Coronary artery (tissue), 2 donors: ENCODE measurements at regions not wholly inside any gene's neighbourhood (a gene's known extent, or its start where the extent isn't known, plus 50 kb on each side); places are given as distances from the start of the nearest gene placed in this dataset.

Source experiments
- DNase-seq: peaks from one replicate; pipeline ENCODE4 v3.0.0-alpha.2; 2017; ENCODE audit warnings: low spot score
- H3K27ac ChIP-seq, 2 donors: fragments of 200-600 bp; sonication (generic); one replicate each; pipeline ENCODE4 v1.5.1; 2016 to 2019
- H3K4me3 ChIP-seq: fragments of 200-600 bp; sonication (generic); 2 replicates; pipeline ENCODE4 v1.5.1; 2016; ENCODE audit warnings: mild to moderate bottlenecking, moderate library complexity
- CTCF ChIP-seq: fragments of 200-600 bp; sonication (generic); IDR thresholded peaks from one replicate; pipeline ENCODE4 v1.5.1; 2019; ENCODE audit warnings: antibody characterized with exemption

DNA sequence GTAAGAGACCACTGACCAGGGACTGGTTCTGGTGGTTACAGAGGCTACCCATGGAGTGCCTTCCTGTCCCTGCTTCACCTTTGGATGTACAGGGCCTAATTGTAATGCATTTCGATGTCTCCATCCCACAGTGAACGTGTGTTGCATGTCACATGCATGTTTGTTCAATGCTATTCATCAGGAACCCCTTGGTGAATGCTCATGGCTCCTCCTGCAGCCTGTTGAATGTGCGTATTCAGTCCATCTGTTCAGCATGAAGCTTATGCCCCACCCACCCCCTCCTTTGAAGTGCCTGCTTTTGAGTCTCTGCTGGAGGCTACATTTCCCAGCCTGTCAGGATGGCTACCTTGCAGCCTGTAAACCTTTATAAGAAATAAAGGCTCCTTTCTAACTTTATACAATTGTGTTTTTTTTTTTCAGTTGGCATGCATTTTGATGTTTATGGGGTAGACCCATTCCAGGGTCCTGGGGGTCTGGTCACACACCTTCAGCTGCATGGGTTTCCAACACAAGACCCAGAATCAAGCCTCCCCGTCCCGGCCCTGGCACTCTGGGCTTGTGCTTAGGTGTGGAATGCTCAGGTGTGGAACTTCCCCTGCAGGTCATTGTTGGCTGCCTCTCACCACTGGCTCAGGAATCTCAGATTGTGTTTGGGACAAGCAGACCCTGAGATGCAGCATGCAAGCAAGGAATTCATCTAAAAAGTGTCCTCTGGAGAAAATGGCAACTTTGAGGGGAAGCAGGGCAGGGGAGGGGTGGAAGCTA is 238.8 kb upstream of the HDAC4 start:
- no peak for DNase-seq
- TF ChIP-seq CTCF = no peak
- Histone ChIP-seq H3K27ac (no peak overlapping the region), H3K4me3 (no peak overlapping the region)

DNA sequence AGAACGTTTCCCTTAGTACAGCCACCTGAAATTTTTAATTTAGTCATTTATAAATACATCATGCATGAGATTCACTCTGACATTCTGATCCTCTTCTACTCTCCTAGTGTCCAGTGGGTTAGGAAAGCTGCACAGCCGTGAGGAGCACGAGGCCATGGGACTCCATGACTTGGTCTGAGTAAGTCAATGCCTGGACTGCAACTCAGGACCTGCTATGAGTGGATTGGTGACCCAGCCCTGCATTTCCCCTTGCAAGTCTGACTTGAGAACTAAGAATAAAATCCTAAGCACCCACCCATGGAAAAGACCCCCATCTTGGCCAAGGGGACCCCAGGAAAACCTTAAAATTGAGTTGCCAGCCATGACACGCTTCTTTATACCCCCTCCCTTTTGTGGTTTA is 237.6 kb upstream of the HDAC4 start:
- Histone ChIP-seq H3K27ac (no peak overlapping the region), H3K4me3 (no peak overlapping the region)
- no peak for TF ChIP-seq CTCF
- DNase-seq = no peak

DNA sequence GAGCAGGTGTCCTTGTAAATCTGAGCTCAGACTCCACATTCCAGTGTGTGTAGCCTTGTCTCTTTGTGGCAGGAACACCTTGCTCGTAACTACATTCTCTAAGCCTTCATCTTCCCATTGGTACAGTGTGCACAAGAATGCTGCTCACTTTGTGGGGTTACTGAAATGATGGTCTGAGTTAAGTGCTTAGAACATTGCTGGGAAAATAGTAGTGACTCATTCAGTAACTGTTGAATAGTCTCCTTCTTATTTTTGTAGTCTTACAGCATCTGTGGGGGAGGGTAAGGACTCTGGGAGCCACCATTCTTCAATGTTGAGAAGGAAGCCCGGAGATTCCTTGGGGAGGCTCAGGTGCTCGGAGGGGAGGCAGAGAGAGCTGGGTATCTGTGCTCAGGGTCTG is 236.0 kb upstream of the HDAC4 start:
- TF ChIP-seq CTCF = no peak
- no peak overlapping the region for H3K27ac ChIP-seq
- no peak for DNase-seq
- no peak overlapping the region for H3K4me3 ChIP-seq

DNA sequence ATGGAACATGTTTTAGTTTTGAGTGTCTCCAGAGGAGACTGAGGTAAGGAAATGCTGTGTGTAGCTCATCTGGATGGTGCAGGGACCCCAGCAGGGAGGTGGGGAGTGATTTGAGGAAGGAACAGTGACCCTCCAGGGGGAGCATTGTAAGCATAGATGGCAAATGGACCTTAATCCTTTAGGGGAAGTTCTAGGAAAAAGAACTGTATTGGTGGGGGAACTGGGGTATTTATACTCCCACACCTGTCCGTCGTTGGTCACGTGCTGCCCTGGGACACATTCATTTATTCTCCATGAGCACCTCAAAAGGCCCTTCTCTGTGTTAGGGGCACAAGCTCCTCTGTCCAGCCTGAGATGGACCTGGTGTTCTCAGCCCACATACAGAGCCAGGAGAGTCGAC is 233.9 kb upstream of the HDAC4 start:
- no peak for TF ChIP-seq CTCF
- Histone ChIP-seq H3K27ac (no peak overlapping the region), H3K4me3 (no peak overlapping the region)
- DNase-seq = no peak

- no peak for DNase-seq
- TF ChIP-seq CTCF = no peak
- H3K27ac ChIP-seq = no peak overlapping the region
Observed at GRCh38 chr2:239630618-239631286, 229.9 kb upstream of the HDAC4 start.

DNA sequence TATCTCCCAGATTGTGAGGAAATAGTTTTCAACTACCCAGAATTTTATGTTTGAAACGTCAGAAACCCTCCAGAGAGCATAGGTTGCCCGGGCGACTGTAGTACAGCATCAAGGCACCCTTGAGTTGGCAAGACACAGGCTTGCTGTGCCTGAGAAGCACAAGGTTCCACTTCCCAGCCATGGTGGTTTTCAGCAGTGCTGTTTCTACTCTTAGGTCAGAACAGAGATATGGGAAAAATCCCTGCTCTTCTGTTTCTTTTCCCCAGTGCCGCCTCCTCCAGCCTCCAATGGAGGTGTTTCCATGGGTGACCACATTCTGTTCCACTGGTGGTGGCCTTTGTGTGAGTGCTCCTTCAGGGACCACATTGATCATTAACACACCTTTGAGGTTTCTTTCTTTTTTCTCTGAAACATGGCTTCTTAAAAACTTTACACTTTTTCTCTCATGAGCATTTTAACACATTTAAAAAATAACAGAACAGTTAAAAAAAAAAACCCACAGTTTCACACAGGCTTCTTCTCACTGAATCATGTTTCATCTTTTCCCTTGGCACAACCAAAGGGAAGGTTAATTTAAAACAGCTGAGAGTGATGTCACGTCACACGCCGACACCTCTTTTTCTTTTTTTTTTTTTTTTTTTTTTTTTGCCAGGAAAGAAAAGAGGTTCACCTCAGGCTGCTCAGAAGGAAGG is 229.3 kb upstream of the HDAC4 start:
- H3K4me3 ChIP-seq = no peak overlapping the region
- DNase-seq = no peak
- TF ChIP-seq CTCF = no peak
- no peak overlapping the region for H3K27ac ChIP-seq

More at GRCh38 chr2:239630618-239631286, 229.9 kb upstream of the HDAC4 start:
- H3K4me3 ChIP-seq = no peak overlapping the region
